ENCODE measurements at regions not wholly inside any gene's neighbourhood (a gene's known extent, or its start where the extent isn't known, plus 50 kb on each side); places are given as distances from the start of the nearest gene placed in this dataset.
"Not testable (repeated sequence)": the region's sequence is repeated elsewhere in the genome, so short reads cannot be mapped to it uniquely, and the experiment has no call there.

- no peak for DNase-seq (ENCODE audit: low read depth in 2 of 2)
These were observed 712.3 kb downstream of the METTL15 start for GRCh38 chr11:28820296-28820989.

- DNase-seq (ENCODE audit: low read depth in 2 of 2), result no peak
These were observed 711.6 kb downstream of the METTL15 start for GRCh38 chr11:28819741-28820140.

GRCh38 chr11:28815110-28815509 is 706.9 kb downstream of the METTL15 start:
- DNase-seq (ENCODE audit: low read depth in 2 of 2), result no peak

- DNase-seq (ENCODE audit: low read depth in 2 of 2), result no peak
These were observed 700.6 kb downstream of the METTL15 start for GRCh38 chr11:28808771-28809170.

GRCh38 chr11:28799316-28799715 is 691.1 kb downstream of the METTL15 start:
- DNase-seq (ENCODE audit: low read depth in 2 of 2), result no peak

DNA sequence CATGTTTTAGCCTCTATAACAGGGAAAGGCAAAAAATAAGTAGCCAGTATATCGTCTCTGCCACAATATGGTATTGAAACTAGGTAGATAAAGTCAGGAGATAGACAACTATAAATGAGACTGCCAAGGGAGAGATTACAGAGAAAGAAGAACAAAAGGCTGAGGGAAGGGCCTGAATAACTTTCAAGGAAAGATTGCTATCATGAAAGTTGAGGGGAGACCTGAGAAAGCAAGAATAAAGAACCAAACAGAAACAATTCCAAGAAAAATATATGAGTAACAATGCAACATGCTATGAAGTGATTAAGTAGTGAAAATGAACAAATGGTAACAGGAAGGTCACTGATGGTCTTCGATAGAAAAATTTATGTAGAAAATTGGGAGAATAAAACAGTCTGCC is 690.1 kb downstream of the METTL15 start:
- no peak for DNase-seq (ENCODE audit: low read depth in 2 of 2)

DNA sequence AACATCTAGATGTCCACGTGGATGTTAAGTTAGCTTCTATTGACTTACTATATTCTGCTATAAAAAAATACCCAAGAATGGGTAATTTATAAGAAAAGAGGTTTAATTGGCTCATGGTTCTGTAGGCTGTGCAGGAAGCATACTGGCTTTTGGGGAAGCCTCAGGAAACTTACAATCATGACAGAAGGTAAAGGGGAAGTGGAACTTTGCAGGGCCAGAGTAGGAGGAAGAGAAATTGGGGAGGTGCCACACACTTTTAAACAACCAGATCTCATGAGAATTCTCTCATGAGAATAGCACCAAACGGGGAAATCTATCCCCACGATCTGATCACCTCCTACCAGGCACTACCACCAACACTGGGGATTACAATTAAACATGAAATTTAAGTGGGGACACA is 689.3 kb downstream of the METTL15 start:
- DNase-seq (ENCODE audit: low read depth in 2 of 2), result no peak

DNA sequence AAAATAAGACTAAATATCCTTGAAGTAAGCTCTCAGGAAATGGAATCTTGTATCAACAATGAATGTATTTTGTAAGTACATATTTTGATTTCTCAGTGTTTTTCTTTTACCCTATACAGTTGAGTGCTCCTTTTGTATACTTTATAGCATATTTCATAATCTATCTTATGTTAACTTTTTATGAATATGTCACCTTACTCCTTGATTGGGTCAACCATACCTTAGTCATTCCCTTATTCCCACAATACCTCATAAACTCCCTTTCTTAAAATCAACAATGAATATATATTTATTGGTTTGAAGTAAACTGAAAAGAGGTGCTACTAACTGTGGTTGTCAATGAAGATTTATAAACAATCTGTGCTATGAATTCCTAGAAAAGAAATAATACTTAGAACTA is 686.2 kb downstream of the METTL15 start:
- no peak for DNase-seq (ENCODE audit: low read depth in 2 of 2)

- no peak for DNase-seq (ENCODE audit: low read depth in 2 of 2)
These were observed 685.1 kb downstream of the METTL15 start for GRCh38 chr11:28793282-28793738.

DNA sequence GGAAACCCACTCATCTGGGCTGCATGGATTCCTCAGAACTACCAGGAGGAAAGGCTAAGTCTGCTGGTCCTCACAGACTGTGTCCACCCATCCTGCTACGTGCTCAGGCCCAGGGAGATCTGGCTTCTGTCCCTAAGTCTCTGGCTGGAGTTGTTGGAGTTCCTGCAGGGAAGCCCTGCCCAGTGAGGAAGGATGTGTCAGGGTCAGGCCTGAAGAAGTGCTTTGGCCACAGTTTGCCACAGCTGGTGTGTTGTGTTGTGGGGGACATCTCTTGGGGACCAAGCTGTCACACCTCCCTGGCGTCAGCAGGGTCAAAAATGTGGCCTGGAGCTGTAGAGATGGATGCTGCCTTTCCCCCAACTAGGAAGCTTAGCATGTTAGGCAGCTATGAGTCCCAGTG is 684.7 kb downstream of the METTL15 start:
- no peak for DNase-seq (ENCODE audit: low read depth in 2 of 2)

- not testable (repeated sequence) for DNase-seq (ENCODE audit: low read depth in 2 of 2)
These were observed 679.7 kb downstream of the METTL15 start for GRCh38 chr11:28787897-28788296.

DNA sequence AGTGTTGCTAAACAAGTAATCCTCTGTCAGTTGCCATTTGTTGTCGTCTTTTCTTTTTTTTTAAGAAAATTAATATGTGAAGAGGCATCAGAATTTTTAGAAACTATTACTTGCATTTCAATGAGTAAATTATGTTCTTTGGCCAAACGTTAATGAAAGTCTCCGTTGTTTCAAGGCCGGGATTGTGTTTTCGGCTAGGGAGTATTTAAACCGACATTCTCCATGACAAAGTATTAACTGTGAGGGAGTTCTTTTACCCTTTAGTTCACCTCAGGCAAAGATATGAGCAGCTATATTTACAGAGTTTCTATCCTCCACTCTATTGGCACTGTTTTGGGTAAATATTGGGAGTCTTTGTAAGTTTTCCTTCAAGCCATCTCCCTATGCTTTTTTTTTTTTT is 668.9 kb downstream of the METTL15 start:
- no peak for DNase-seq (ENCODE audit: low read depth in 2 of 2)

DNA sequence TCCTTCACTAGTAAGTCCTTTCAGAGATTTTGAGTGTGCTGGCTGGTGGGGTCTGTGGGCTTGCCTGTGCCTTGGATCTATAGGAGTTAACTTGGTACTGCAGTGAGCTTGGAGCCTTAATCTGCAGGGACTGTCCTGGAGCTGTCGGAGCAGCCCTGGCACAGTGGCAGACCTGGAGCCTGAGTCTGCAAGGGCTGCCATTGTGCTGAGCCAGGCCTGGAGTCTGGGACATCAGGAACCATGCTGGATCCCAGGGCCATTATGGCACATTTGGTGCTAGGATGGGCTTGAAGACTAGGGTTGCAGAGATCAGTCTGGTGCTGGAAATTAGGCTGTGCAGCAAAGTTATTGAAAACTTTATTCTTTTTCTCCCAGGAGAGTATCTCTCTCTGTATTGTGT is 665.4 kb downstream of the METTL15 start:
- DNase-seq (ENCODE audit: low read depth in 2 of 2), result no peak

- no peak for DNase-seq (ENCODE audit: low read depth in 2 of 2)
These were observed 662.6 kb downstream of the METTL15 start for GRCh38 chr11:28770806-28771205.

DNA sequence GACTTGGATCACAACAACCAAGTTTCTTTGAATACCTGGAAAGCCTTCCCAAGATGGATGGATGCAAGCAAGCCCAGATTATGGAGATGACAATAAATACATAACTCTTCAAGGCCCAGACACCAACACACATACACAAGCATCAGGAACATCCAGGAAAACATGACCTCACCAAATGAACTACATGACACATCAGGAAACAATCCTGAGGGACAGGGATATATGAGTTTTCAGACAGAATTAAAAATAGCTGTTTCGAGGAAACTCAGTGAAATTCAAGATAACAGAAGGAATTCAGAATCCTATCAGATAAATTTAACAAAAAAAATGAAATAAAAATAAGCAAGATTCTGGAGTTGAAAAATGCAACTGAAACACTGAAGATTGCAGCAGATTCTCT is 659.4 kb downstream of the METTL15 start:
- DNase-seq (ENCODE audit: low read depth in 2 of 2), result no peak

DNA sequence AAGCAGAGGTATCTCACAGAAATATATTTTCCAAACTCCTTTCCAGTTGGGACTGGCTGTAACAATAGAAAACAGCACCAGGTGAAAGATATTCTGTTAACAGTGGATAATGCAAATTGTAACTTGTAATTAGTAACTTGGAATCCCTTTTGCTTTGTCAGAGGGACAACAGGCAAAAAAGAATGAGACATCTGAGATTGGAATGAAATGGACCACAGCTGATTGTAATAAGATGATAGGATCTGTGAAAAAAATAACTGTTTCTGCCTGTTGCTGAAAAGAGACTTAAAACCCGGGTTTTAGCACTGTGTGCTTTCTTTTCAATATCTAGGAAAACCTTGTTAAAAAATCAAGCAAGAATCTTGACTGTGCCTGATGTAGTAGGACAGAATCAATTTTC is 655.7 kb downstream of the METTL15 start:
- DNase-seq (ENCODE audit: low read depth in 2 of 2), result no peak

- no peak for DNase-seq (ENCODE audit: low read depth in 2 of 2)
These were observed 655.0 kb downstream of the METTL15 start for GRCh38 chr11:28763151-28763550.

DNA sequence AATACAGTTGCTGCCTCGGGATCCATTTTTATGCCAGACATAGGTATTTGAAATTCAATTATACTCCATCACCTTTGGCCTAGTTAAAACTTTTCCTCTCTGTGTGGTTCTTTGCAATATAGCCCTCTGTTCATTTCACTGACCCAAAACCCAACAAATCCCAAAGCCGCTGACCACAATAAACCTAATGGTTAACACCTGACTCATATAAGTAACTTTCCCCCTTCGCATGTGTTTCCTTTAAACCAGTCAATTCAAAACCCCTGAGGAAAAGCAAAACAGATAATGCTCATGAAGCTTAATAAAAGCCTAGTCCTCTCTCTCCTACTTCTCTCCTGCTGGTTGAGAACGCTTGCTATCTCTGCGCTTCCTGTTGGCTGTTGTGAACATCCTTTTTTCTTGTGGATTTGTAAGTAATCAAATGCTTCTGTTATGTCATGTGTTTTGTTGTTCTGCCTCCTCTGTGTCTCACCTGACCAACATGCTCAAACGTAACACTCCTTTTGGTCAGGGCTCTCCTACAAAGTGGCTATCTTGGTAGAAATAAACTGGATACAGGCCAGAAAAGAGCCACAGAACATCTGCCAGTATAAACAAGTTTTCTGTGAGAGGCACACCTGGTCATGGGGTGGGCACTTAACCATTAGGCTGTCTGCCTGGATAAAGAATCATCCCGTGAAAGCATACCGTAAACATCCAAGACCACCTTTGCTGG is 652.6 kb downstream of the METTL15 start:
- no peak for DNase-seq (ENCODE audit: low read depth in 2 of 2)

DNA sequence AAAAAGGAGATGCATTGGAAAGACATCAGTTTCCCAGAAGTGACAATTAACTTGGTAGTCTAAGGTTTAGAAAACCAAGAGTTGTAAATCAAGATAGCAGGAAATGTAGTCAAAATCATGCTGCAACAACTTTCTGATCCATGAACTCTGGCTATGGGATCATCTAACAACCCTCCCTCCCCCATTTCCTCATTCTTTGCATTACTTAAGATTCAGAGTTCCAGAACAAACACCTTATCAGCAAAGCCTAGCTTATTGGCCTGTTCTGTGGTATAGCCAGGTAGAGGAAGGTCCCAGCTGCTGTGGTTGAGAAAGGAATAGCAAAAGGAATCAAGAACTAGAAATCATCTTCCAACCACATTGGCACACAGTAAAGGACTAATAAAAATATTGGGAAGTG is 651.1 kb downstream of the METTL15 start:
- DNase-seq (ENCODE audit: low read depth in 2 of 2), result no peak

DNA sequence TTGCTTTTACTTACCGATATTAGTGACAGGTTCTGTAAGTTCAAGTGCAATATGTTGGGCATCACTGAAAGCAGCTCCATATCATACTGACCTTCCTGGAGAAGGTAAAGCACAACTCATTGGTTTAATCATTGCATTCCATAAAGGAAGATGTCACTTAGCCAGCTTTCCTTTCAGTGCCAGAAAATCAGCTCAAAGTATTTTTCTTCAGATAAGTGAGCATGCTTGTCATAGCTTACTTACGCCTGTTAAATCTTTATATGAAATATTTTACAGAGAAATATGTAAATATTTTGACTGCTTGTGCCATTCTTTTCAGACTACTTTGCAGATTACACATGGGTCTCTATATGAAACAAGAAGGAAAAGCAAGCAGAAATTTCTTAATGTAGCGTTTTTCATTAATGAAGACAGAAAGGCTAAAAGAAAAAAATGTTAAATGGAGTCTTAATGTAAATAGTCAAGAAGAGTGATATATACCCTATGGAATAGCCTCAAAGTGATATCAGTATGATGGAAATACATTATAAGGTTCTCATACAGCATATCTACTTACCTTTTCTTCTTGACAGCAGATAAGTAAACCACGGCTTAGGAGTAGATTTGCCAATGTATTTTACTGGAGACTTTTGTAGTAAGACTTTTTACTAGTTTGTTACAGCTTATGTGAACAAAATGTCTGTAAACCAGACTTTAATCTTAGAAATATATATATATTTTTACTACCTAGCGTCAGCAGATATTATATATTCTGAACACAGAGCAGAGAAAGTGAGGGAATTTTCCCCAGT is 649.7 kb downstream of the METTL15 start:
- no peak for DNase-seq (ENCODE audit: low read depth in 2 of 2)

DNA sequence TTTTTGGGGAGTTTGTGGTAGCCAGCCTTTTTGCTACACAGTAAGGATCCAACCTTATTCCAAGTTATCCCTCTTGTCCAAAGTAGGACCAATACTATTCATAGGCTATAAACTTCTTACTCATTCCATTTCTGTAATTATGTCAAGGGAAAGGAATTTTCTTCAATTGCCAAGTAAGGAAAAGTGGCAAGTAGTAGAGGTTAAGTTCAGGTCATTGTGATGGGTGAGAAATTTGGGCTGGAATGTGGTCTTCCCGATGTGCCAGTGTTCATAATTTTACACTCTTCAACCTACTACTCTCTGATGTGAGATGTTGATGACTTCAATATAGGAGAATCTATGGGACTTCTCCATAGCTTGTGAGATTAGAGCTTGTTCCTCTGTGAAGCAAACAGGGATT is 648.8 kb downstream of the METTL15 start:
- no peak for DNase-seq (ENCODE audit: low read depth in 2 of 2)

DNA sequence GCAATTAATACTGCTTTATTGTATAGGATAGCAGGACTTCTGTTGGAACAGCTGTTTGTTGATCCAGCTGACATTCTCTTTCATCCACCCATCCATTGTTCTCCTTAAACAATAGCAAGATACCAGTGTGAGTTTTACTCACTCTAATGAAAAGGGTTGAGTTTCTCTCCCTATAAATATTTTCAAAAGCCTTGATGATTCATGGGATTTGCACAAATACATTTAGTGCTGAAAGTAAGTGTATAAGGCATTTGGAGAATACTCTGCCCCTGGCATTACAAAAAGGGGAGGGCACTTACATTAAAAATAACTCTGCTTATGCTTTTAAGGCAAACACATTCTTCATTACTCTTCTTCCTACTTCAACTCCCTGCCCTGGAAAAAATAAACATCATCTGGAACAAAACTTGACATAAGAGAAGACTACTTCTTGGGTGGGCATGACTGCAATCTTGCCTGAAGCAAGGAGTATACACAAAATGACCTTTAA is 634.9 kb downstream of the METTL15 start:
- no peak for DNase-seq (ENCODE audit: low read depth in 2 of 2)

Measured in stimulated activated CD4-positive, alpha-beta T cell treated with anti-CD3 and anti-CD28 coated beads, Interleukin-12 subunit alpha, Interleukin-12 subunit beta, amount 100 ng/mL, for 24 hours (primary cell).